ENCODE measurements at regions not wholly inside any gene's neighbourhood (a gene's known extent, or its start where the extent isn't known, plus 50 kb on each side); places are given as distances from the start of the nearest gene placed in this dataset.

- no peak for TF ChIP-seq POLR2A (IDR thresholded peaks at IDR 0.05)
- TF ChIP-seq CTCF (IDR thresholded peaks at IDR 0.05): no peak
Measured at GRCh38 chr2:71812736-71813135, 334.9 kb downstream of the CYP26B1 start.

All from tibial nerve (tissue), 3 donors.